DMS 273 (cell line): ENCODE measurements at regions not wholly inside any gene's neighbourhood (a gene's known extent, or its start where the extent isn't known, plus 50 kb on each side); places are given as distances from the start of the nearest gene placed in this dataset.
"Not testable (repeated sequence)": the region's sequence is repeated elsewhere in the genome, so short reads cannot be mapped to it uniquely, and the experiment has no call there.

Experiments
- DNase-seq: peaks from one replicate; lab custom pipeline; 2025; ENCODE audit not compliant: unreplicated experiment; lab: John Stamatoyannopoulos, UW

GRCh38 chr4:10856271-10856782, 171.8 kb upstream of the CLNK start:
- DNase-seq = no peak

DNA sequence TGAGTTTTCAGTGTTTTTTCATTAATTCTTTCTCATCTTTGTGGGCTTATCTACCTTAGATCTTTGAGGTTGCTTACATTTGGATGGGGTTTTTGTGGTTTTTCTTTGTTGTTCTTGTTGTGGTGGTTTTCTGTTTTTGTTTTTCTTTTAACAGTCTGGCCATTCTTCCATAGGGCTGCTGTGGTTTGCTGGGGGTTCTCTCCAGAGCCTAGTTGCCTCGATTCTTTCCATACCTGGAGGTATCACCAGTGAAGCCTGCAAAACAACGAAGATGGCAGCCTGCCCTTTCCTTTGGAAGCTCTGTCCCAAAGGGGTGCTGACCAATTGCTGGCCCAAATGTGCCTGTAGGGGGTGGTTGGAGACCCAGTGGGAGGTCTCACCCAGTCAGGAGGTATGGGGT, 168.6 kb upstream of the CLNK start:
- no peak for DNase-seq

DNA sequence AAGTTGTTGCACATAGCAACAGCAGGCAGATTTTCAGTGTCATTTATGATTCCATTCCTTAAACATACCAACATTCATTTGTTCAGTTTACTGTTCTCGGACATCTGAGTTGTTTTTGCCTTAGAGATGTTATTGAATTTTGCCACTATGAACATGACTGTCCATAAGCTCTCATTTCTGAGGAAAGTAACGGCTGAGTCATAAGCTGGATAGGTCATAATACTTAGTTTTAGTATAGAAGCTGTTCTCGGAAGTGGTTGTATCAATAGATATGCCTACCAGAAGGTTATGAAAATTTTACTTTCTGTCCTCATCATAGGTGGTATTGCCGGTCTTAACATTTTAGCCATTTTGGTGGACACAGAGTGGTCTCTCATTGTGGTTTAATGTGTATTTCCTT, 157.1 kb upstream of the CLNK start:
- no peak for DNase-seq

DNA sequence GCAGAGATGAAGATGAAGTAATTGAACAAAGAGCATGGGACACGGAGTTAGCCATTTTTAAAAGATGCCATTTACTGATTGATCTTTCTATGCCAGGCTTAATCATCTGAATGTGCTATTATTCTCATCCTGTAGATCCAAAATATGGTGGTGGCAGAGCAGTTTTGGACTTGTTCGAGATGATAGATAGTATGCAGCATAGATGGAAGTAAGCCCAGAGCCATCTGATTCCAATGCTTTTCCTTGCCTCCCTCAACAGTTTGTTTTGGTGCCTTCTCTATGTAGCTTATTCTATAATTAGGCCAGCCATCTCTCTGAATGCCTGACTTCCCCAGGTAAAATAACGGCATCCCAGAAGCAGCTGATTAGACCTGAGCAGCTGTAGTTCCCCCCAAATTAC, 152.6 kb upstream of the CLNK start:
- no peak for DNase-seq

DNA sequence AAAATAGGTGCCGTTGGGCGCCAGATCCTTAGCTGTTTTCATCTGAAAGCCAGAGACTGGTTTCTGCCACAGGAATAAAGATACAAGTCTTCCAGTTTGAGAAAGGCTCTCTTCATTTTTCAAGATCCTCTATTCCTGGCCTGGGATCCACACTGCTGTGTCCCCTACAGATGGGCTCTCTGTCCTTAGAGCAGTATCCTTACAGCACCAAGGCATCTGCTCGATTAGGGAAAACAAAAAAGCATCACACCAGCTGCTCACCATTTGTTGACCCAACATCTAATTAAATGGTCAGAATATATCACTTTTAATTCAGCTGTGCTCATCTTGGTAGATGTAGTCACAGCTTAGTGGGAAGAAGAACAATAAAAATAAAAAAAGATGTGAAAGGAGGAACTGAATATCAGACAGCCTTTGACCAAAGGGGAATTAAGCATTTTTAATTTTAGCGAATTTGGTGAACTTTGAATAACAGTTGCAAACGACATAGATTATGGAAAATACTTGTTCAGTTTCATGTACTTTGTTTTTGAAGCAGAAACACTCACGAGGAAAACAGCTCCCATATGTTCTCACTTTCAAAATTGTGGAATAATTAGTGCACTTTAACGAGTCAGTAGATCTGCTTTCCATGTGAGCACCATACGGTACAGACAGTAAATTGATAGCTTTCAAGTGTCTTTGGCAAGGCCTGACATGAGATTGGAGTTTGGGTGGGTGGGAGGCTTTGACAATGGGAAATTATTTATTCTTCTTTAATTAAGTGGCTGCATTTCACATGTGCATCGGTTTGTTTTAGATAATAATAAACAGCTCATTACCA, 148.4 kb upstream of the CLNK start:
- peak; percentile 92 for DNase-seq

GRCh38 chr4:10831727-10832408, 147.3 kb upstream of the CLNK start:
- peak; percentile 40 for DNase-seq

- DNase-seq = not testable (repeated sequence)
These were observed 144.5 kb upstream of the CLNK start for GRCh38 chr4:10828918-10829538.

DNA sequence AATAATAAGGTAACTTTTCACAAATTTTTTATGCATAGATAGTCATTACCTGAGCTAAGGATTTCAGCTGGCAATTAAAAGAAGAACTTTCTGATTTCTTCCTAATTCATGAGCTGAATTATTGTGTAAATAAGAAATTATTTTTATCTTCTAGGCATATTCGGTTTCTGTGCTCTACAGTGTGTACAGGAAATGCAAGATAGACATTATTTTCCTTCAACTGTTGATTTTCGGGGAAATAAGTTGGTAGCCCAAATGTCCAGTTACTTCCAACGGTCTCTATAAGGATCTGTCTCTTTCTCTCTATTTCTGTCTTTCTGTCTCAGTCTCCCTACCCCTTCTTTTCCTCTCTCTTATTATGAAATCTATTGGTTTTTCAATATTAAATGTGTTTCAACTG, 137.3 kb upstream of the CLNK start:
- no peak for DNase-seq

DNA sequence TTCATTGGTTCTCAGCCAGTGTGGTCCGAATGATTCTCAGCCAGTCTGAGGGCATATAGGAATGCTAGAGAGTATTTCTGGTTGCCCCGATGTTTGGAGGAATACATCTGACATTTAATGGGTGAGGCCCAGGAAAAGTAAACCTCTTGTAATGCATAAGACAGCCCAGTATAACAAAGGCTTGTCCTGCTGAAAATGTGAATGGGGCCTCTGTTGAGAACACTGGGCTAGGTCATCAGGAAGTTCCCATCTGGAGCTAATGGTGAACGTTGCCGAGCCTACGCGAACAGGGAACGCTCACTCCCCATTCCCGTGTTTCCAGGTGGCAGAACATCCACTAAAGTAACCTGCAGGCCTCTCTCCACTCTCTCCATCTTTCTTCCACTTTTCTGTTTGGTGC, 132.0 kb upstream of the CLNK start:
- no peak for DNase-seq

GRCh38 chr4:10811991-10812390, 127.4 kb upstream of the CLNK start:
- DNase-seq = peak; percentile 60

DNA sequence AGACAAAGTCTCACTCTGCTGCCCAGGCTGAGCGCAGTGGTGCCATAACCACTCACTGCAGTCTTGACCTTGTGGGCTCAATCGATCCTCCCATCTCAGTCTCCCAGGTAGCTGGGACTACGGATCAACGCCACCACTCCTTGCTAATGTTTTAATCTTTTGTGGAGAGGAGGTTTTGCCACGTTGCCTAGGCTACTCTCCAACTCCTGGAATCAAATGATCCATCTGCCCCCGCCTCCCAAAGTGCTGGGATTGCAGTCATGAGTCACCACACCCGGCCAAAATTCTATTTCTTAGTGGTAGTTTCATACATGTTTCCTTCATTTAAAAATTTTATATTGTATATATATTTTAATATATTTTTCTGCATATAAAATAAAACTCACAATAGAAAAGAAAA, 125.8 kb upstream of the CLNK start:
- DNase-seq = peak; percentile 20

DNA sequence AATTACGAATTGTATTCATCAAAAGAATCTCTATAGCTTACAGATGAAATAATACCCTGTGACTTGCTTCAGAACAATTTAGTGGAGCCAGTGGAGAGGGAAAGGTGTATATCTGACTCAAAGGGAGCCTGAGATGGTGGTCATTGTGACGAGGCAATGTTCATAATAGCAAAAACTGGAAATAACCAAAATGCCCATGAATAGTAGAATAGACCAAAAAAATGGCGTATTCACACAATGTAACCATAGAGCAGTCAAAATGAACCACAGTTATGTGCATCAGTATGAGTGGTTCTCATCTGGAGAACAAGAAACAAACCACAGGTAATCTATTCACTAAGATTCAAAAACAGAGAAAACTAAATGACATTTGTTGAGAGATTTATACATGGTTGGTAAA, 125.3 kb upstream of the CLNK start:
- DNase-seq = no peak

DNA sequence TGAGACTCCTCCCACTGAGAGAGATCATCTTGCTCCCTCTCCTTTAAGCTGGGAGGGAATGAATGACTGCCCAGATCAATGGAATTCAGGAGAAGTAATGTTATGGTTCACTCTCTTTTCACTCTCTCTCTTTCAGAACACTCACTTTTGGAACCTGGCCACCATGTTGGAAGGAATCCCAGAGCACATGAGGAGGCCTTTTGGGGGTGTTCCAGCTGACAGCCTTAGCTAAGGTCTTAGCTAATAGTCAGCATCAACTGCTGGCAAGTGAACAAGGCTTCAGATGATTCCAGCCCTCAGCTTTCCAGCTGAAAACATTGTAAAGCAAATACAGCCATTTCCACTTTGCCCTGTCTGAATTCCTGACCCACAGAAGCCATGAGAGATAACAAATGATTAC, 124.0 kb upstream of the CLNK start:
- DNase-seq = peak; percentile 86

GRCh38 chr4:10806953-10807645, 122.5 kb upstream of the CLNK start:
- peak; percentile 89 for DNase-seq

GRCh38 chr4:10803713-10804343, 119.3 kb upstream of the CLNK start:
- peak; percentile 21 for DNase-seq

- DNase-seq = no peak
These were observed 102.8 kb upstream of the CLNK start for GRCh38 chr4:10787365-10787764.

GRCh38 chr4:10784621-10785020, 100.1 kb upstream of the CLNK start:
- DNase-seq = no peak

DNA sequence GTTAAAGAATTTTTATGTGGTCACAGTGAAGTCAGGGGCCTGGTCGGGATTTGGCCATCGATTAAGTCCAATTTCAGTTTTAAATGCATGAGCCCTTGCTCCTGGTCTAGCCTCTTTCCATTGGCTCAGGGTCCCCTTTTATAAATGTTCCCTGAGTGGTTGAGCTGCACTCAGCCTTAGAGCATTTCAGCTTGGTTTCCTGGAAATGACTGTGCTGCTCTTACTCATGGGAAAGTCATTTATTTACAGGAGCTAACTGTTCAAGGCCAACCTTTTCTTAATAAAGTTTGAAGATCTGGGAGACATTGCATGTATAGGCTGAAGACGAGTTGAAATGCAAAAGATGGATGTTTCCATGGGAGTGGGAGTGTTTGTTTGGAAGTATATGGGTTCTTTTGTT, 98.8 kb upstream of the CLNK start:
- no peak for DNase-seq

DNA sequence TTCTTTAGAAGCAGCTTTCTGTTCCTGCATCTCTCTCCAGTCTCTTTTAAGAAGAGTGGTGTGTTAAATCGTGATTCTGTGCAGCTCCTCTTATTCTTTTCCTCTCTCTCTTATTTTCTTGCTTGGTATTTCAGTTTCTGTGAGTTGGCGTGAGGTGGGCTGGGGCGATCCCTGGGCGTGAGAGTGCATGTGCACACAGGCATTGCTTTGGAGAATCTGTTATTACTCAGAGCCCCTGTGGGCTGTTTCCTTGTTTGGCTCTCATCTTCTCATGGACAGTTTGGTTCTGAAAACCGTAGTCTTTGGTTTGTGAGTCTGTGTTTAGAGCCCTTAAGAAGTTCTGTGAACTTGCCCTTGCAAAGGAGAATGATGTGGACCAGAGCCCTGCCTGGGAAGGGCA, 97.2 kb upstream of the CLNK start:
- DNase-seq = no peak

DNA sequence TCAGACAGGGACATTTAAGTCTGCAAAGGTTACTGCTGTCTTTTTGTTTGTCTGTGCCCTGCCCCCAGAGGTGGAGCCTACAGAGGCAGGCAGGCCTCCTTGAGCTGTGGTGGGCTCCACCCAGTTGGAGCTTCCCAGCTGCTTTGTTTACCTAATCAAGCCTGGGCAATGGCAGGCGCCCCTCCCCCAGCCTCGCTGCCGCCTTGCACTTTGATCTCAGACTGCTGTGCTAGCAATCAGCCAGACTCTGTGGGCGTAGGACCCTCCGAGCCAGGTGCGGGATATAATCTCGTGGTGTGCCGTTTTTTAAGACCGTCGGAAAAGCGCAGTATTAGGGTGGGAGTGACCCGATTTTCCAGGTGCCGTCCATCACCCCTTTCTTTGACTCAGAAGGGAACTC, 96.2 kb upstream of the CLNK start:
- DNase-seq = not testable (repeated sequence)

GRCh38 chr4:10775132-10775531, 90.6 kb upstream of the CLNK start:
- DNase-seq = not testable (repeated sequence)
